Liver (tissue), 8 donors: ENCODE measurements at regions not wholly inside any gene's neighbourhood (a gene's known extent, or its start where the extent isn't known, plus 50 kb on each side); places are given as distances from the start of the nearest gene placed in this dataset.

ENCODE experiments used
- DNase-seq: peaks from one replicate; pipeline ENCODE4 v3.0.0-alpha.2; 2017; ENCODE audit warnings: low spot score
- H3K27ac ChIP-seq, 2 donors: one replicate each; pipeline ENCODE4 v1.7.0; 2013; ENCODE audit warnings: inconsistent platforms in 2 of 2, low read length in 2 of 2, control low read depth in 1 of 2, low read depth in 1 of 2, mild to moderate bottlenecking in 1 of 2
- H3K27me3 ChIP-seq, 4 donors: one replicate each; pipeline versions ENCODE4 v1.6.1 to v1.7.0; 2013; ENCODE audit warnings: low read length in 3 of 4, inconsistent platforms in 1 of 4, mild to moderate bottlenecking in 1 of 4, moderate library complexity in 1 of 4; ENCODE audit not compliant: control insufficient read depth in 4 of 4, insufficient read depth in 4 of 4
- H3K36me3 ChIP-seq, 4 donors: one replicate each; pipeline versions ENCODE4 v1.6.1 to v1.7.0; 2013; ENCODE audit warnings: low read length in 3 of 4, mild to moderate bottlenecking in 3 of 4, low read depth in 1 of 4, moderate library complexity in 1 of 4; ENCODE audit not compliant: control insufficient read depth in 4 of 4, insufficient read depth in 3 of 4
- H3K4me1 ChIP-seq, 4 donors: one replicate each; pipeline versions ENCODE4 v1.6.1 to v1.7.0; 2013; ENCODE audit warnings: low read length in 3 of 4, mild to moderate bottlenecking in 3 of 4, moderate library complexity in 1 of 4; ENCODE audit not compliant: control insufficient read depth in 4 of 4, insufficient read depth in 4 of 4
- H3K4me3 ChIP-seq, 3 donors: one replicate each; pipeline versions ENCODE4 v1.6.1 to v1.7.0; 2013; ENCODE audit warnings: low read length in 3 of 3, control low read depth in 1 of 3, low read depth in 1 of 3, mild to moderate bottlenecking in 1 of 3
- H3K9ac ChIP-seq, 2 donors: one replicate each; pipeline ENCODE4 v1.7.0; 2013; ENCODE audit warnings: low read length in 2 of 2, mild to moderate bottlenecking in 2 of 2, moderate library complexity in 2 of 2, control low read depth in 1 of 2, low read depth in 1 of 2
- H3K9me3 ChIP-seq, 4 donors: one replicate each; pipeline versions ENCODE4 v1.6.1 to v1.7.0; 2013; ENCODE audit warnings: low read length in 3 of 4; ENCODE audit not compliant: control insufficient read depth in 4 of 4
- ATF3 ChIP-seq: IDR thresholded peaks from 2 replicates; pipeline ENCODE4 v1.6.1; 2016; ENCODE audit warnings: antibody characterized with exemption
- EGR1 ChIP-seq, 2 donors: IDR thresholded peaks; 2 replicates each; pipeline ENCODE4 v1.6.1; 2016 to 2018; ENCODE audit warnings: antibody characterized with exemption in 2 of 2, low read depth in 2 of 2
- FOXA1 ChIP-seq: IDR thresholded peaks from 2 replicates; pipeline ENCODE4 v1.6.1; 2016; ENCODE audit warnings: antibody characterized with exemption
- FOXA2 ChIP-seq: IDR thresholded peaks from 2 replicates; pipeline ENCODE4 v1.6.1; 2016; ENCODE audit warnings: antibody characterized with exemption
- GABPA ChIP-seq, 2 donors: IDR thresholded peaks in 1 of 2; conservative IDR thresholded peaks in 1 of 2; 2 replicates each; pipeline ENCODE4 v1.6.1; 2016; ENCODE audit warnings: antibody characterized with exemption in 2 of 2, mild to moderate bottlenecking in 1 of 2, moderate library complexity in 1 of 2
- HNF4A ChIP-seq, 2 donors: conservative IDR thresholded peaks; 2 replicates each; pipeline ENCODE4 v1.6.1; 2016; ENCODE audit warnings: antibody characterized with exemption in 2 of 2, mild to moderate bottlenecking in 2 of 2
- HNF4G ChIP-seq: IDR thresholded peaks from 2 replicates; pipeline ENCODE4 v1.6.1; 2016; ENCODE audit warnings: antibody characterized with exemption
- JUND ChIP-seq, 2 donors: IDR thresholded peaks; 2 replicates each; pipeline ENCODE4 v1.6.1; 2016; ENCODE audit warnings: antibody characterized with exemption in 2 of 2
- MAX ChIP-seq: IDR thresholded peaks from 2 replicates; pipeline ENCODE4 v1.6.1; 2016; ENCODE audit warnings: antibody characterized with exemption
- NR2F2 ChIP-seq: IDR thresholded peaks from 2 replicates; pipeline ENCODE4 v1.6.1; 2016; ENCODE audit warnings: antibody characterized with exemption
- RAD21 ChIP-seq, 2 donors: IDR thresholded peaks; 2 replicates each; pipeline ENCODE4 v1.6.1; 2016; ENCODE audit warnings: antibody characterized with exemption in 2 of 2, mild to moderate bottlenecking in 2 of 2
- REST ChIP-seq: IDR thresholded peaks from 2 replicates; pipeline ENCODE4 v1.6.1; 2016; ENCODE audit warnings: antibody characterized with exemption, mild to moderate bottlenecking
- RXRA ChIP-seq, 2 donors: IDR thresholded peaks; 2 replicates each; pipeline ENCODE4 v1.6.1; 2017 to 2018; ENCODE audit warnings: antibody characterized with exemption in 2 of 2, mild to moderate bottlenecking in 1 of 2
- SP1 ChIP-seq: IDR thresholded peaks from 2 replicates; pipeline ENCODE4 v1.6.1; 2018; ENCODE audit warnings: antibody characterized with exemption, mild to moderate bottlenecking
- TAF1 ChIP-seq: conservative IDR thresholded peaks from 2 replicates; pipeline ENCODE4 v1.6.1; 2016; ENCODE audit warnings: antibody characterized with exemption, mild to moderate bottlenecking
- YY1 ChIP-seq: IDR thresholded peaks from 2 replicates; pipeline ENCODE4 v1.6.1; 2016; ENCODE audit warnings: antibody characterized with exemption, mild to moderate bottlenecking
- WGBS: extraction: QIAGEN DNeasy Blood & Tissue Kit; methylation state at CpG from one replicate; pipeline ENCODE4 v1.1.7; 2013; 5-methylcytosine and 5-hydroxymethylcytosine counted together
- TF ChIP-seq, protein P1 (sequence below): fragments of 150-350 bp; IDR thresholded peaks from 2 replicates; pipeline ENCODE4 v1.5.1; 2017; ENCODE audit warnings: improper control_type of control experiment, low read depth, low read length; ENCODE audit not compliant: missing input control
- TF ChIP-seq, protein P2 (sequence below): IDR thresholded peaks from 2 replicates; pipeline ENCODE4 v1.6.1; 2016; ENCODE audit warnings: antibody characterized with exemption
- donor health status: healthy.
- donor health status: healthy.
- donor health status: healthy.
- donor health status: healthy.
- donor health status: healthy.

GRCh38 chr2:65548576-65549256, 116.3 kb upstream of the SPRED2 start:
- Histone ChIP-seq H3K4me1 (peaks cover 0 to 6% (median 2%) of the 10 kb centered on the region in 4 donors), H3K36me3 (no peaks in the 10 kb centered on the region), H3K4me3 (no peak overlapping the region), H3K27ac (no peak overlapping the region), H3K27me3 (no peaks in the 10 kb centered on the region), H3K9ac (no peak overlapping the region), H3K9me3 (no peaks in the 10 kb centered on the region)
- TF ChIP-seq GABPA (IDR thresholded peaks at IDR 0.05 in 1 of 2, conservative IDR thresholded peaks at IDR 0.05 in 1 of 2) (no peak), SP1 (no peak), RXRA (IDR thresholded peaks at IDR 0.05) (no peak), HNF4A (conservative IDR thresholded peaks at IDR 0.05) (no peak), JUND (IDR thresholded peaks at IDR 0.05) (no peak), FOXA2 (no peak), HNF4G (no peak), YY1 (no peak), REST (no peak), NR2F2 (no peak), RAD21 (IDR thresholded peaks at IDR 0.05) (no peak), ATF3 (no peak), EGR1 (IDR thresholded peaks at IDR 0.05; ENCODE audit: low read depth in 2 of 2) (no peak), MAX (no peak), FOXA1 (no peak), TAF1 (no peak)
- TF ChIP-seq, protein P1, sequence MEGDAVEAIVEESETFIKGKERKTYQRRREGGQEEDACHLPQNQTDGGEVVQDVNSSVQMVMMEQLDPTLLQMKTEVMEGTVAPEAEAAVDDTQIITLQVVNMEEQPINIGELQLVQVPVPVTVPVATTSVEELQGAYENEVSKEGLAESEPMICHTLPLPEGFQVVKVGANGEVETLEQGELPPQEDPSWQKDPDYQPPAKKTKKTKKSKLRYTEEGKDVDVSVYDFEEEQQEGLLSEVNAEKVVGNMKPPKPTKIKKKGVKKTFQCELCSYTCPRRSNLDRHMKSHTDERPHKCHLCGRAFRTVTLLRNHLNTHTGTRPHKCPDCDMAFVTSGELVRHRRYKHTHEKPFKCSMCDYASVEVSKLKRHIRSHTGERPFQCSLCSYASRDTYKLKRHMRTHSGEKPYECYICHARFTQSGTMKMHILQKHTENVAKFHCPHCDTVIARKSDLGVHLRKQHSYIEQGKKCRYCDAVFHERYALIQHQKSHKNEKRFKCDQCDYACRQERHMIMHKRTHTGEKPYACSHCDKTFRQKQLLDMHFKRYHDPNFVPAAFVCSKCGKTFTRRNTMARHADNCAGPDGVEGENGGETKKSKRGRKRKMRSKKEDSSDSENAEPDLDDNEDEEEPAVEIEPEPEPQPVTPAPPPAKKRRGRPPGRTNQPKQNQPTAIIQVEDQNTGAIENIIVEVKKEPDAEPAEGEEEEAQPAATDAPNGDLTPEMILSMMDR: no peak
- TF ChIP-seq, protein P2, sequence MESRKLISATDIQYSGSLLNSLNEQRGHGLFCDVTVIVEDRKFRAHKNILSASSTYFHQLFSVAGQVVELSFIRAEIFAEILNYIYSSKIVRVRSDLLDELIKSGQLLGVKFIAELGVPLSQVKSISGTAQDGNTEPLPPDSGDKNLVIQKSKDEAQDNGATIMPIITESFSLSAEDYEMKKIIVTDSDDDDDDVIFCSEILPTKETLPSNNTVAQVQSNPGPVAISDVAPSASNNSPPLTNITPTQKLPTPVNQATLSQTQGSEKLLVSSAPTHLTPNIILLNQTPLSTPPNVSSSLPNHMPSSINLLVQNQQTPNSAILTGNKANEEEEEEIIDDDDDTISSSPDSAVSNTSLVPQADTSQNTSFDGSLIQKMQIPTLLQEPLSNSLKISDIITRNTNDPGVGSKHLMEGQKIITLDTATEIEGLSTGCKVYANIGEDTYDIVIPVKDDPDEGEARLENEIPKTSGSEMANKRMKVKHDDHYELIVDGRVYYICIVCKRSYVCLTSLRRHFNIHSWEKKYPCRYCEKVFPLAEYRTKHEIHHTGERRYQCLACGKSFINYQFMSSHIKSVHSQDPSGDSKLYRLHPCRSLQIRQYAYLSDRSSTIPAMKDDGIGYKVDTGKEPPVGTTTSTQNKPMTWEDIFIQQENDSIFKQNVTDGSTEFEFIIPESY: no peak
- WGBS: 96% methylated on average over 7 of the region's 7 CpGs
- no peak for DNase-seq
